ENCODE measurements at regions not wholly inside any gene's neighbourhood (a gene's known extent, or its start where the extent isn't known, plus 50 kb on each side); places are given as distances from the start of the nearest gene placed in this dataset.

- DNase-seq = no peak
Observed at GRCh38 chr22:49112661-49113626, 714.7 kb downstream of the BRD1 start.

DNA sequence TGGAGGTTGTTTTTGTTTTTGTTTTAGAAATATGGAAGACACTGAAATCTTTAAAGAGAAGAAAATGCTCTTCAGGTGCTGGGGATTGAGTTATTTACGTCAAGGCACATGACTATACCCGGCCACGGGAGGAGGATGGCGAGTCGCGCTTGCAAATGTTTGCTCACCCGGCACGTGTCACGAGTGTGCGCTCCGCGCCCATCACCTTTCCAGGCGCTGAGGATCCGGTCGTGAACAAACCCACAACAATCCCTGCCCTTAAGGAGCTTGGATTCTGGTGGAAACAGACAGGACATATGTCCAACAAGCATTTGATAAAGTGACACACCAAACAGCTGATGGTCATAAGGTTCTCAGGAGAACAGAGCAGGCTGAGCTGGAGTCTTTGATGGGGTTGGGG lies 715.5 kb downstream of the BRD1 start:
- no peak for DNase-seq

- DNase-seq = no peak
Observed at GRCh38 chr22:49111085-49111484, 716.6 kb downstream of the BRD1 start.

DNA sequence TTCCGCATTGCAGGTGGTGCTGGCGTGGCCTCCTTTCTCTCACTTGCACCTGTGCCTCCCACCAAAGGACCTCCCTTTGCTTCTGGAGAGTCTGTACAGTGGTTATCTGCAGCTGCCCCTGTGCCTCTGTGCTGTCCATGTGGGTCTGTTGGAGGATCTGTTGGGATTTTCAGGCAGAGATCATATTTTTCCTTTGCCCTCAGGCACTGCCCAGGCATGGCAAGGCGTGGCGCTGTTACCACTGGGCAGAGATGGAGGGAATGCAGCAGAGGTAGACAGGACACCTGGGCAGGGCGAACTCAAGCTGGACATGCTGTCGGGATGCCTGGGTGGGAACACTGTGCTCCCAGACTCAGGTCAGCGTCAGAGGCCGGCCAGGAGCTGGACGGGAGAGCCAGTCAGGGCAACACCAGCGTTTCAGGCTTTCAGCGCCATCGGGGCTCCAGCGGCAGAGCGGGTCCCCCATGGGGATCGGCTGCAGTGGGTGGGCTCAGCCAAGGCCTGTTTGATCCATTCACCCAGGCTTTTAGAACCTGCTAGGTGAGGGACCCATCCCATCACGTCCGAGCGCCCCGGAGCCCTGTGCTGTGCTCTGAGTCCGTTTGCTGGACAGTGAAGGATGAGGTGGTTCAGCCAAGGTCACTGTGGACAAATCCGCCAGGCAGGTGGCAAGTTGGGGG lies 718.9 kb downstream of the BRD1 start:
- no peak for DNase-seq

- DNase-seq = no peak
Observed at GRCh38 chr22:49107961-49108530, 719.6 kb downstream of the BRD1 start.

GRCh38 chr22:49107561-49107960 lies 720.1 kb downstream of the BRD1 start:
- no peak for DNase-seq

- DNase-seq = no peak
Observed at GRCh38 chr22:49106842-49107152, 720.9 kb downstream of the BRD1 start.

DNA sequence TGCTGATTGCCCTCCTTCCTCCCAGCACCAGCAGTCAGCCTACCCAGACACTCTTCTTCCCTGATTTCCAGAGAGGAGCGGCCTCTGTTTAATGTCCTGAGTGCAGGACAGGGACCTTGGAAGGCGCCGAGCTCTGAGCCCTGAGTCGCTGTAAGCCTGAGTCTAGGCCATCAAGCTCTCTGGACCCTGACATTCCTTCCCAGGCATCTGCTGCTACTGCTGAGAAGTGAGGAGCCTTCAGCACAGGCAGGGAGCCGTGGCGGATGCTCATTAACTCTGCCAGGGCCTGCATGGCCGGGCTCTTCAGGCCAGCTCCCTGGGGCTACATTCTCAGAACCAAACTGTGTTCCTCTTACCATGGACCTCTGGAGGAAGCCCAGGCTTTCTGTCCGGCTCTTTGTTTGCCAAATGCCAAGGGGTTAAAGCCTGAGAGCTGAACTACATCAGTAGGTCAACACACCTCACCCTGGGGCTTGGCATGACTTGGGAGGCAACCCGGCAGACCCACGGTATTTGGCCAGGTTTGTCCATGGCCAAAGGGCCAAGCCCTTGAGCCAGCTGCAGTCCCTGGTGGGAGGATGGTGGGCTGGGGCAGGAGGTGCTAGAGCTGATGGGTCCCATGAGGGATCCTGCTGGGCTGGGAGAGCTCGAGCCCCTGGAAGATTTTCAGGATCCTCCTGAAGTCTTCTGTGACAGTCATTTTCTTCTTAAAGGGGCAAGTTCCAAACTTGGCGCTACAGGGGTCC lies 721.4 kb downstream of the BRD1 start:
- no peak for DNase-seq

- DNase-seq = no peak
Observed at GRCh38 chr22:49104434-49104833, 723.2 kb downstream of the BRD1 start.

GRCh38 chr22:49103314-49104059 lies 724.2 kb downstream of the BRD1 start:
- DNase-seq = no peak

DNA sequence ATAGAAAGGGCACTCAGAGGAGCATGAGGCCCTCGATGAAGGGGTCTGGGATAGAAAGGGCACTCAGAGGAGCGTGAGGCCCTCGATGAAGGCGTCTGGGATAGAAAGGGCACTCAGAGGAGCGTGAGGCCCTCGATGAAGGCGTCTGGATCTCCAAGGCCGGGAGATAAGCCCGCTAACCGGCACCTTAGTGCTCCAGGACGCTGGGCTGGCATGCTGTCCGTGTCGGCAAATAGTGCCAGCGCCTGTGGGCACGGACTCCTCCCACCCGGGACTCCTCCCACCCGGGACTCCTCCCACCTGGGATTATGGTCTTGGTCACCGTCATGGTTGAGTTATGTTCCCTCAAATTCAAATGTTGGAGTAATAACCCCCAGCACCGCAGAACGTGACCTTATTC lies 725.3 kb downstream of the BRD1 start:
- DNase-seq = no peak

GRCh38 chr22:49101873-49102272 lies 725.8 kb downstream of the BRD1 start:
- no peak for DNase-seq

DNA sequence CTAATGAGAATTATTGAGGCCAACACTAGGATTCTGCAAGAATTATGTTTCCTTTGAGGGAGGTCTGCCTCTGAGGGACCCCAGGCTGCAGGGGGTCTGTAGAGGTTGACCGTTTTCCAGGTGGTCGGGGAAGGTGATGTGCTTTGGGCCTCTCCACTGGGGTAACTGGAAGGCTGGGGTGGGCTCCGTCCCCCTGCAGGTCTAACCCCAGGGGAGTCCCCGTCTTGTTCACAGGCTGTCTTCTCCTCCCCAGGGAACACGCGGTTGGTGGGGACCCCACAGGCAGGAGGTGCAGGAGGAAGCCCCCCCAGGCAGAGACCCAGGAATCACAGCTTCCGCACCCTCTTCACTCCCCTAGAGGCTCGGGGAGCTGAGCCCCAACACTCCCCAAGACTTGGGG lies 726.4 kb downstream of the BRD1 start:
- no peak for DNase-seq

DNA sequence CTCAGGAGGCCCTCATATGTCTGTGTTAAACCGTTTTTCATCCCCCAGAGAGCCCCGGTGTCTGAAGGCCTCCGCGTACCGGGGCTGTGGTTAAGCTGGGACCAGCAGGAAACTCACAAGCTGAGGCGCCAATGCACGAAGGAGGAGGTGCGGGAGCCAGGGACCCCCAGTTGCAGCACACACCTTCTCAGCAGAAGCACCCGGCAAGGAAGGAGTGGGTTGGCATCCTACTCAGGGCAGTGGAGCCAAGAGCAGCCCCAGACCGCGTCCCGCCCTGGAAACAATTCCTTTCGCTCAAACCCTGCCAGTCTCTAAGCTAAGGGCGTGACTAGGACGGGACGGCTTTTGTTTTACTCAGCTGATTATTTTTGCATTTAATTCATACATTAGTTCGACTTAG lies 726.9 kb downstream of the BRD1 start:
- DNase-seq = no peak

DNA sequence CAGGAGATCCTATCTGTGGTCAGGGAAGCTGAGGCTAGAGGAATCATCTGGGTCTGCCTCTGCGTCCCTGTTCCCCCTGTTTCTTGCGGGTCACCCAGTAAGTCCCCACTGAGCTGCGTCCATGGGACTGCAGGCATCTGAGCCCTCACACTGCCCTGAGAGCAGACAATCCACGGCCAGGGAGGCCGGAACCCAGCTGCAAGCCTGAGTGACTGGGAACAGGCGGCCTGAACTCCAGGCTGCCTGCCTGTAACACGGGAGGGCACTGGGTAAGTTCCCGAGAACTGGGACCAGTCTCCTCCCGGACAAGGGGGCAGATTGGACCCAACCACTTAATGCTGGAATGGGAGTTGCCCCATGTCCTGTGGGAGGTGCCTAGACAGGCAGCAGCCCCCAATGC lies 727.4 kb downstream of the BRD1 start:
- DNase-seq = no peak

- DNase-seq = no peak
Observed at GRCh38 chr22:49099496-49100124, 728.1 kb downstream of the BRD1 start.

DNA sequence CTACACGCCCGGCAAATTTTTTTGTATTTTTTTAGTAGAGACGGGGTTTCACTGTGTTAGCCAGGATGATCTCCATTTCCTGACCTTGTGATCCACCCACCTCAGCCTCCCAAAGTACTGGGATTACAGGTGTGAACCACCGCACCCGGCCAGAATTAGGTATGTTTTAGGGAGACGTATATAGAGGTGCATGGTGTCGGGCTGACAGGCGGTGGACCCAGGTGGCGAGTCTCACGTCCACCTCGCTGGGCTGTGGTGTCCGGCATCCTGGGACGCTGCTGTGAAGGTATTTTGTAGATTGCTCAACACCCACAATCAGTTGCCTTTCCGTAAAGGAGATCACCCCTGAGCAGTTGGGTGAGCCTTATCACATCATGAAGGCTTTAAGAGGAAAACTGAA lies 728.6 kb downstream of the BRD1 start:
- no peak for DNase-seq

DNA sequence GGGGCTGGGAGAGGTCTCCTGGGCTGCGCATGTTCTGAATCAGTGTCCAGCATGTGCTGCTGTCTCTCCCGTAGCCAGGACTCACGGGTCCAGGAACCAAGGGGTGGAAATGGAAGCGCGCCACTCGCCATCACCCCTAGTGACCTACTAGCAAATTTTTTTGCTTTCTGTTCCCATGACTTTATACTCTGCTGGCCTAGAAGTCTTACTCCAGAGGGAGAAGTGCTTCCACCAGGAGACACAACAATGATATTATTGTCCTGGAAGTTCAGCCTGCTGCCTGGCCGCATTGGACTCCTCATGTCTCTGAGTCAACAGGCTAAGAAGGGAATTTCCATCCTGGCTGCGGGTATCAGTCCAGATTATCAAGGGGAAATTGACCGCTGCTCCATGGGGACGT lies 729.7 kb downstream of the BRD1 start:
- DNase-seq = no peak

DNA sequence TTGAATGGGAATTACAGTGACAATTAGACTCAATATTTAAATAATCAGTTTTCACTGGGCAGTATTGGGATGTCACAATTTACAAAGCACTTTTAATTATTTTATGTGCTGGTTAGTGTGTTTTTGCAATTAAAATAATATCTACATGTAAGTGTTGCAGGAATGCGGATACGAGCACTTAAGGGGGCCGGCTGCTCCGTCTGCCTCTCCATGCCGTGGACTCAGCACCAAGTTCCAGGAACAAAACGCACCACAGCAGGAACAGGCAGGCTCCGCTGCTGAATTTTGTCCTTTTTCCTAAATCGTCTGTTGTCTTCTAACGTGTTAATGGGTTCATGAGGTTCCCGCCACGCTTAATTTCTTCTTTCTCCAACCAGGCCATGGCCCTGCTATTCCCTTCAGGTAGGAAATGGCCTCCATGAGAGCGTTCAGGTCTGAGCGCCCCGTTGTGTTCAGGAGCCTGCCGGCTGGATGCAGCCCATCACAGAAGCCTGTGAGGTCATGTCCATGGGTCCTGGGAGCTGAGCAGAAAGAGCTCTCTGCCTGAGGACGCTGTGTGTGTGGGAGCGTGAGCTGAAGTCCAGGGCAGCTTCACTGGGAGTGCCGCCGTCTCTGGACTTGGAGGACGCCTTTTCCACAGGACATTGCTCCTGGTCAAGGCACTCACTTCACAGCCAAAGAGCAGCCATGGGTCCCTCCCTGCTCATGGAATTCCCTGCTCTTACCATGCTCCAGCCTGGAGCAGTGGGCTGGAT lies 730.3 kb downstream of the BRD1 start:
- no peak for DNase-seq

GRCh38 chr22:49096476-49096875 lies 731.2 kb downstream of the BRD1 start:
- DNase-seq = no peak

- no peak for DNase-seq
Observed at GRCh38 chr22:49095366-49095765, 732.3 kb downstream of the BRD1 start.
